ENCODE measurements at regions not wholly inside any gene's neighbourhood (a gene's known extent, or its start where the extent isn't known, plus 50 kb on each side); places are given as distances from the start of the nearest gene placed in this dataset.

DNA sequence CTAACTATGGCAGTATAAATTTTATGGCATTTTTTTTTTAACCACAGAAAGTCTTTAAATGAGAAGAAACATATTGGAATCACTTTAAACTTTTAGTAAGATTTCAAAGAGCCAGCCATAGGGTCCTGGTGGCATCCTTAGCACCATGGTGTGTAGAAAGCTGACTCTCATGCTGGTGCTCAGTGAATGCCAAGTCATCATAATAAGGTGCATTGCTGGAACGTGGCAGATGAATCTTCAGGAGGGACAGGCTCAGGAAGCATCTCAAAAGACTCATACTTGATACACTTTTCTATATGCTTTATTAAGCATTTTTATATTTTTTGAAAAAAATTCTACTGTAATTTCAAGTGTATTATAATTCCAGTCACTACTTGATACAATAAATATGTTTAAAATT lies 274.2 kb downstream of the ZIC4 start:
- FAIRE-seq (no peak), DNase-seq (ENCODE audit: insufficient read length, low spot score) (no peak)
- no peak for TF ChIP-seq PAX5 (IDR thresholded peaks at IDR 0.05; ENCODE audit: insufficient read depth, low read length, severe bottlenecking)
- TF ChIP-seq SPI1 (IDR thresholded peaks at IDR 0.05; ENCODE audit: low read depth, low read length), result no peak
- TF ChIP-seq POU2F2 (IDR thresholded peaks at IDR 0.05; ENCODE audit: low read depth, low read length), result no peak
- no peak for TF ChIP-seq POLR2A (IDR thresholded peaks at IDR 0.05; ENCODE audit: low read depth, low read length)
- TF ChIP-seq TAF1 (IDR thresholded peaks at IDR 0.05; ENCODE audit: low read depth, low read length), result no peak
- TF ChIP-seq POLR2AphosphoS5 (IDR thresholded peaks at IDR 0.05; ENCODE audit: low read depth, low read length), result no peak

DNA sequence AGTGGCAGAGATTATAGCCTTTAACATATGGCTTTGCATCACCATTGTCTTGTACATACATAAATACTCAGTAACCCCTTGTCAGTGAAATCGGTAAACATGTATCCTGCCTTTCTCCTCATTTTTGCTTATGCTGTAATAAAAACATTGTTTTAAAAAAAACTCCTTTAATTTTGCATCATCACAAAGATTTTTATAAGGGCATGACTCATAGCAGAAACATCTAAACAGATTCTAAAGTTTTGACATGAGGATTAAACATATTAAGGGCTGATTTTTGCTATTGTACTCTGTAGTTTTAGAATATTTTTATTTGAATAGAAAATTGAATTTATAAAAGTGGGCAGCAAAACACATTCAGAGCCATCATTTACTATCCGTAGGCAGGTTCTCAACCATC lies 275.9 kb downstream of the ZIC4 start:
- FAIRE-seq, result no peak
- DNase-seq (ENCODE audit: insufficient read length, low spot score), result no peak
- TF ChIP-seq POLR2AphosphoS5 (IDR thresholded peaks at IDR 0.05; ENCODE audit: low read depth, low read length) (no peak), TAF1 (IDR thresholded peaks at IDR 0.05; ENCODE audit: low read depth, low read length) (no peak), SPI1 (IDR thresholded peaks at IDR 0.05; ENCODE audit: low read depth, low read length) (no peak), POLR2A (IDR thresholded peaks at IDR 0.05; ENCODE audit: low read depth, low read length) (no peak), POU2F2 (IDR thresholded peaks at IDR 0.05; ENCODE audit: low read depth, low read length) (no peak), PAX5 (IDR thresholded peaks at IDR 0.05; ENCODE audit: insufficient read depth, low read length, severe bottlenecking) (no peak)

DNA sequence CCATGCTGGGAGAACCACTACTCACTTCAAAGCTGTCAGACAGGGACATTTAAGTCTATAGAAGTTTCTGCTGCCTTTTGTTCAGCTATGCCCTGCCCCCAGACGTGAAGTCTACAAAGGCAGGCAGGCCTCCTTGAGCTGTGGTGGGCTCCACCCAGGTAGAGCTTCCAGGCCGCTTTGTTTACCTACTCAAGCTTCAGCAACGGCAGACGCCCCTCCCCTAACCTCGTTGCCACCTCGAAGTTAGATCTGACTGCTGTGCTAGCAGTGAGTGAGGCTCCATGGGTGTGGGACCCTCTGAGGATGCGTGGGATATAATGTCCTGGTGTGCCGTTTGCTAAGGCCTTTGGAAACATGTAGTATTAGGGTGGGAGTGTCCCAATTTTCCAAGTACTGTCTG lies 276.7 kb downstream of the ZIC4 start:
- TF ChIP-seq SPI1 (IDR thresholded peaks at IDR 0.05; ENCODE audit: low read depth, low read length) (no peak), POLR2AphosphoS5 (IDR thresholded peaks at IDR 0.05; ENCODE audit: low read depth, low read length) (no peak), PAX5 (IDR thresholded peaks at IDR 0.05; ENCODE audit: insufficient read depth, low read length, severe bottlenecking) (no peak), POLR2A (IDR thresholded peaks at IDR 0.05; ENCODE audit: low read depth, low read length) (no peak), POU2F2 (IDR thresholded peaks at IDR 0.05; ENCODE audit: low read depth, low read length) (no peak), TAF1 (IDR thresholded peaks at IDR 0.05; ENCODE audit: low read depth, low read length) (no peak)
- DNase-seq (ENCODE audit: insufficient read length, low spot score), result no peak
- no peak for FAIRE-seq

DNA sequence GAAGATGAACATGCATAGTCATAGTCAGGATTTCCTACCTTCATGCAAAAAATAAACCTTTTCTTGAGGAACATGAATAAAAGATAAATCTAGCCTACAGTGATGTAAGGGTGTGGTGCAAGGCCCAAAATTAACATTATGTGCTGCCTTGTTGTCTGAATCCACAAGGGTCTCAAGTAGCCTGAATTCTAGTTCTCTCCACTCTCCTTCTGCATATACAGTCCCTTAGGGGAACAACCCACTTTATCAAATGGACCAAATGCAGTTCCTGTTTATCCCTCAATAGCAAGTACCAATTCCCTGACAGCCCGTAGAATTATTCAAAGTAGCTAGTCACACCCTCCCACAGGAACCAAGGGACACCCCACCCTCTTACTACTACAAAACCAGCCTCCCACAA lies 284.0 kb downstream of the ZIC4 start:
- no peak for DNase-seq (ENCODE audit: insufficient read length, low spot score)
- TF ChIP-seq POU2F2 (IDR thresholded peaks at IDR 0.05; ENCODE audit: low read depth, low read length) (no peak), POLR2AphosphoS5 (IDR thresholded peaks at IDR 0.05; ENCODE audit: low read depth, low read length) (no peak), SPI1 (IDR thresholded peaks at IDR 0.05; ENCODE audit: low read depth, low read length) (no peak), POLR2A (IDR thresholded peaks at IDR 0.05; ENCODE audit: low read depth, low read length) (no peak), PAX5 (IDR thresholded peaks at IDR 0.05; ENCODE audit: insufficient read depth, low read length, severe bottlenecking) (no peak), TAF1 (IDR thresholded peaks at IDR 0.05; ENCODE audit: low read depth, low read length) (no peak)
- FAIRE-seq, result no peak

DNA sequence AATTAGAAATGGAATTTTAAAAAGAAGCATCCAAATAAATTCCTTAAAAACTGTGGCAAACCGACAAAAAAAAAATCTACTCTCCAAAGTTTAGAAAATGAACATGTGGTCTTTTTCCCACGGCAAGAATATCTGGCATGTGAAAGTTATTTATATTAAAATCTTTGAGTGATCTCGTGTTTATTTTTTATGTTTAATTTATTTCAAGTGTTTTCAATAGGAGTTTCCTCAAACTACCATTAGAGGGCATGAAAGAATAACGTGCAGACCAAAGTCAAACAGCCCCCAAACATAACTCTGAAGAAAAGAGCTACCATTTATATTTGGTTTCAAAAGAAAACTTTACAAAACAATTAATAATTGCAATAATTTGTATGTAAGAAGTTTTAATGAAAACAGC lies 286.4 kb downstream of the ZIC4 start:
- no peak for TF ChIP-seq POLR2A (IDR thresholded peaks at IDR 0.05; ENCODE audit: low read depth, low read length)
- no peak for TF ChIP-seq POU2F2 (IDR thresholded peaks at IDR 0.05; ENCODE audit: low read depth, low read length)
- TF ChIP-seq SPI1 (IDR thresholded peaks at IDR 0.05; ENCODE audit: low read depth, low read length), result no peak
- no peak for TF ChIP-seq TAF1 (IDR thresholded peaks at IDR 0.05; ENCODE audit: low read depth, low read length)
- no peak for TF ChIP-seq PAX5 (IDR thresholded peaks at IDR 0.05; ENCODE audit: insufficient read depth, low read length, severe bottlenecking)
- TF ChIP-seq POLR2AphosphoS5 (IDR thresholded peaks at IDR 0.05; ENCODE audit: low read depth, low read length), result no peak
- DNase-seq (ENCODE audit: insufficient read length, low spot score) (no peak), FAIRE-seq (no peak)

DNA sequence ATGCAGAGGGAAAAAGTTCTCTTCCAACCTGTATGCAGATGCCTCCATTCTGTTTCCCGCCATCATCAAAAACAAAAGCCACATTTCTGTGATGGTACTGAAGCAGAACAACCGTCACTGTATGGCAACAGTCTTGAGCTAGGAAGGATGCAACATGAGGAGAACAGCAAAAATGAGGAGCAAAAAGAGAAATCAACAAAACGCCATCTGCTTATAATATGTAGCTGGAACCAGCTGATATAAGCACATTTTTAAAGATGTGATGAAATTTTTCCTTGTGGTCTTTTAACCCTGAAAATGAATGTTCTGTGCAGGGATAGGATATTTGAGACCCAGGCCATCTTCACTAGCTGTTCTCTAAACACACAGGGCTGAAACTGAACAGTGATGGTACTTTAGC lies 287.0 kb downstream of the ZIC4 start:
- no peak for DNase-seq (ENCODE audit: insufficient read length, low spot score)
- FAIRE-seq, result no peak
- TF ChIP-seq POLR2A (IDR thresholded peaks at IDR 0.05; ENCODE audit: low read depth, low read length) (no peak), POLR2AphosphoS5 (IDR thresholded peaks at IDR 0.05; ENCODE audit: low read depth, low read length) (no peak)

DNA sequence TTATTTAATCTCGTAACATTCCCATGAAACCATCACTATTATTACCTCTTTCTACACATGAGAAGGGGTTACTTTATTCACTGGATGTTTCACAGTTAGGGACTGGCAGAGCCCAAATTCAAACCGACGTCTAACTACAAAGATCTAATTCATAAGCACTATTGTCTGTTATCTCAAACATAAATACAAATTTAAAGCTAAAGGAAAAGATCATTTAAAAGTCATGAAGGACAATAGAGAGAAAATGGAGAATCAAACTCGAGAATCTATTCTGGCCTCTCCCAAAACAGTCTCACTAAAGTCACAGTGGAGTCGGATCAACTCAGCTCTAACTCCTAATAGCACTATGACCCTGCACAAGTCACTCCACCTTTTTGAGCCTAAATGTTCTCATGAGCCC lies 287.7 kb downstream of the ZIC4 start:
- no peak for TF ChIP-seq TAF1 (IDR thresholded peaks at IDR 0.05; ENCODE audit: low read depth, low read length)
- no peak for TF ChIP-seq PAX5 (IDR thresholded peaks at IDR 0.05; ENCODE audit: insufficient read depth, low read length, severe bottlenecking)
- TF ChIP-seq POLR2AphosphoS5 (IDR thresholded peaks at IDR 0.05; ENCODE audit: low read depth, low read length), result no peak
- TF ChIP-seq POLR2A (IDR thresholded peaks at IDR 0.05; ENCODE audit: low read depth, low read length), result no peak
- TF ChIP-seq SPI1 (IDR thresholded peaks at IDR 0.05; ENCODE audit: low read depth, low read length), result no peak
- TF ChIP-seq POU2F2 (IDR thresholded peaks at IDR 0.05; ENCODE audit: low read depth, low read length), result no peak
- FAIRE-seq, result no peak
- no peak for DNase-seq (ENCODE audit: insufficient read length, low spot score)

DNA sequence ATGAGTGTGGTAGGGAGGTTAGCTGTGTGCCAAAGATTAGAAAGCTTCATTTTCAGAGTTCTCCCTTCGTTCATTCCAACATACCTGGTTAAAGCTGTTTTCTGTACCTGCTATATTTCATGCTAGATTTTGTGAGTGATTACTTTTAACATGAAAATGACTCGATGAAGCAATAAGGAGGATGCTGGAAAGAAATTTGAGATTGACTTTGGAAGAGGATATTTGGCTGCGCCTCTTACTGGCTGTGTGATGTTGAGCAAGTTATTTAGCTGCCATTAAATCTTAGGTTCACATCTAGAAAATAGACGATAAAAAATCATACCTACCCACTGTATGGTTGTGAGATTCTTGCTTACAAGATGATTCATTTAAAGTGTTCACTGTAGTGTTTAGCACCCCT lies 288.7 kb downstream of the ZIC4 start:
- FAIRE-seq, result no peak
- no peak for TF ChIP-seq POU2F2 (IDR thresholded peaks at IDR 0.05; ENCODE audit: low read depth, low read length)
- TF ChIP-seq TAF1 (IDR thresholded peaks at IDR 0.05; ENCODE audit: low read depth, low read length), result no peak
- no peak for TF ChIP-seq SPI1 (IDR thresholded peaks at IDR 0.05; ENCODE audit: low read depth, low read length)
- no peak for TF ChIP-seq POLR2AphosphoS5 (IDR thresholded peaks at IDR 0.05; ENCODE audit: low read depth, low read length)
- TF ChIP-seq POLR2A (IDR thresholded peaks at IDR 0.05; ENCODE audit: low read depth, low read length), result no peak
- no peak for DNase-seq (ENCODE audit: insufficient read length, low spot score)

DNA sequence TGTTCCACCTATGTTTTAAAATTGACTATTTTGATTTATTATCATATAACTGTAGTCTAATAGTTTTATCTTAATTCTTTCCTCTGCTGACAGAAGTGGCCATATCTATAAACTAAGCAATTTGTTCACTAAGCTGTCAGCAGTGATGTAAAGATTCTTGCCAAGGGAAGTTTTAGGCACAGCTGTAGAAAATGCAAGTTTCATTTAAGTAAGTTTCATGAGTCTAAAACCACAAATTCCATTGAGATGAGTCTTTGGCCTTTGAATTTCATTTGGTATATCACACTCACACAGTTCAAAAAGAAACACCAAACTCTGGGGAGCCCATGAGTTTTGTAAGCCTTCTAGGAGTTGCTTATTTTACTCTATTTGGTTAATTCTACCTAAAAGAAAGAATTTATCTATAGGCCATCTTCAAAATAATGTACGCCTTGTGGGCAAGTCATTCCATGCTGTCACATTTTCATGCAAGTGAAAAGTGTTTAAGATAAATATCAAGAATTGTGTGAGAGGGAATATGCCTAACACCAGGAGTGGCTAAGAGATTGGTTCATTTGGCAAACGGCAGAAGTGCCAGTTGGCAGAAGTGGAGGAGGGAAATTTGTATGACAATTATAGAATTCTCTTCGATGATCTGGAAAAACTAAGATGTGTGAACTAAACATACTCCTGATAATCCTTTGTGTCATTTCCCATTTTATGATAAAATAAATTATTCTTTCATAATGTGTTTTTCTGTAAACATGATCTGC lies 292.9 kb downstream of the ZIC4 start:
- no peak for TF ChIP-seq TAF1 (IDR thresholded peaks at IDR 0.05; ENCODE audit: low read depth, low read length)
- no peak for TF ChIP-seq POLR2AphosphoS5 (IDR thresholded peaks at IDR 0.05; ENCODE audit: low read depth, low read length)
- TF ChIP-seq POLR2A (IDR thresholded peaks at IDR 0.05; ENCODE audit: low read depth, low read length), result no peak
- DNase-seq (ENCODE audit: insufficient read length, low spot score), result no peak
- no peak for FAIRE-seq

DNA sequence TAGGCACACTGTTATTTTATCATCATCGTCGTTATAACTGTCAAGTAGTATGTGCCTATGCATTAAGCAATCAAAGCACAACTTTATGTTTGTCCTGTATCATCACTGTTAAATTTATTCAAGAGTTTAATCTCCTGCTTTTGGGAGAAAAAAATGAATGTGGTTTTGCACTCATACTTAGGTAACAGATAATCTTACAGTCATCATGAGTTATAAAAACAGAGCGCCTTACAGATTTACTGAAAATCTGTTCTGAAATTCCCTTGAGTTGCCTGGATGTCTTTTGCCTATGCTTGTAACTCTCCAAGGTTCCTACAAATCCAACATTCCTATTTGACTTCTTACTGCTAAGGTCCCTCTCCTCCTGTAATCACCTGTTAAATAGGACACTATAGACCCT lies 307.3 kb downstream of the ZIC4 start:
- DNase-seq (ENCODE audit: insufficient read length, low spot score) (no peak), FAIRE-seq (no peak)
- TF ChIP-seq PAX5 (IDR thresholded peaks at IDR 0.05; ENCODE audit: insufficient read depth, low read length, severe bottlenecking) (no peak), POLR2AphosphoS5 (IDR thresholded peaks at IDR 0.05; ENCODE audit: low read depth, low read length) (no peak), TAF1 (IDR thresholded peaks at IDR 0.05; ENCODE audit: low read depth, low read length) (no peak), POLR2A (IDR thresholded peaks at IDR 0.05; ENCODE audit: low read depth, low read length) (no peak), SPI1 (IDR thresholded peaks at IDR 0.05; ENCODE audit: low read depth, low read length) (no peak), POU2F2 (IDR thresholded peaks at IDR 0.05; ENCODE audit: low read depth, low read length) (no peak)

Measured in GM12891 (cell line).